PC-3 (cell line): ENCODE measurements at regions not wholly inside any gene's neighbourhood (a gene's known extent, or its start where the extent isn't known, plus 50 kb on each side); places are given as distances from the start of the nearest gene placed in this dataset.

ENCODE experiments used
- ATAC-seq: fragments of 200-7000 bp; cut with Tn5 transposase; 2 replicates; pipeline ENCODE4 v1.9.1; 2020; ENCODE audit warnings: mild to moderate bottlenecking, moderate library complexity
- BruUV-seq: library from RNA; stranded (reverse); fragments of 400-500 nt; replicated peaks from 2 replicates; lab custom pipeline; 2021; lab: Mats Ljungman, UMichigan
- CTCF ChIA-PET: fragments of 300-600 bp; sonication (Branson Sonifier 250); formaldehyde crosslinking; loops from one replicate; lab custom pipeline; 2022; ENCODE audit warnings: antibody characterized with exemption; lab: Charles Lee
- POLR2A ChIA-PET: fragments of 300-600 bp; sonication (Branson Sonifier 250); formaldehyde crosslinking; loops from one replicate; lab custom pipeline; 2022; ENCODE audit warnings: antibody characterized with exemption; ENCODE audit not compliant: unreplicated experiment; lab: Charles Lee
- DNase-seq: peaks from one replicate; pipeline ENCODE4 v3.0.0-alpha.2; 2015
- H2AFZ ChIP-seq: fragments of 300-600 bp; sonication (generic); 2 replicates; pipeline ENCODE4 v1.6.0; 2016; ENCODE audit warnings: antibody characterized with exemption, low read length
- H3F3A ChIP-seq: fragments of 300-600 bp; sonication (generic); one replicate; pipeline ENCODE4 v1.6.0; 2017; ENCODE audit warnings: antibody characterized with exemption, low read length, control low read depth, mild to moderate bottlenecking; ENCODE audit not compliant: unreplicated experiment
- H3K27ac ChIP-seq: fragments of 300-600 bp; sonication (generic); 2 replicates; pipeline ENCODE4 v1.5.1; 2016; ENCODE audit warnings: mild to moderate bottlenecking, low read length
- H3K27me3 ChIP-seq: fragments of 300-600 bp; sonication (generic); 2 replicates; pipeline ENCODE4 v1.6.1; 2016; ENCODE audit warnings: low read length, mixed read lengths
- H3K36me3 ChIP-seq: fragments of 300-600 bp; sonication (generic); 2 replicates; pipeline ENCODE4 v1.6.1; 2016; ENCODE audit warnings: low read depth, mixed run types, low read length, mixed read lengths
- H3K4me1 ChIP-seq: fragments of 300-600 bp; sonication (generic); 2 replicates; pipeline ENCODE4 v1.5.1; 2016; ENCODE audit warnings: low read length; ENCODE audit not compliant: insufficient read depth
- H3K4me2 ChIP-seq: fragments of 300-600 bp; sonication (generic); 2 replicates; pipeline ENCODE4 v1.6.0; 2016; ENCODE audit warnings: low read length
- H3K4me3 ChIP-seq: fragments of 300-600 bp; sonication (generic); 2 replicates; pipeline ENCODE4 v1.5.1; 2016; ENCODE audit warnings: mild to moderate bottlenecking, low read length, mixed read lengths
- H3K79me2 ChIP-seq: fragments of 300-600 bp; sonication (generic); 2 replicates; pipeline ENCODE4 v1.6.1; 2017; ENCODE audit warnings: low read length, mixed read lengths
- H3K9ac ChIP-seq: fragments of 300-600 bp; sonication (generic); 2 replicates; pipeline ENCODE4 v1.6.0; 2016; ENCODE audit warnings: mild to moderate bottlenecking, low read length
- H3K9me2 ChIP-seq: fragments of 300-600 bp; sonication (generic); replicated peaks from 2 replicates; pipeline ENCODE4 v1.6.1; 2016; ENCODE audit warnings: mixed run types, low read length, mixed read lengths
- H3K9me3 ChIP-seq: fragments of 300-600 bp; sonication (generic); 2 replicates; pipeline ENCODE4 v1.6.1; 2016; ENCODE audit warnings: low read length, mixed read lengths
- H4K20me1 ChIP-seq: fragments of 300-600 bp; sonication (generic); 2 replicates; pipeline ENCODE4 v1.6.1; 2016; ENCODE audit warnings: low read length, mixed read lengths
- CTCF ChIP-seq: fragments of 300-600 bp; sonication (generic); conservative IDR thresholded peaks from 2 replicates; pipeline ENCODE4 v1.5.1; 2017; ENCODE audit warnings: antibody characterized with exemption, low read depth, mild to moderate bottlenecking, low read length
- EZH2 ChIP-seq: fragments of 300-600 bp; sonication (generic); IDR thresholded peaks from one replicate; pipeline ENCODE4 v1.6.1; 2017; ENCODE audit warnings: antibody characterized with exemption, mild to moderate bottlenecking, low read length; ENCODE audit not compliant: unreplicated experiment
- EZH2phosphoT487 ChIP-seq: fragments of 300-600 bp; sonication (generic); IDR thresholded peaks from 2 replicates; pipeline ENCODE4 v1.6.1; 2018; ENCODE audit warnings: mild to moderate bottlenecking, antibody characterized with exemption, low read length, borderline replicate concordance
- intact Hi-C: fragments of 100-400 bp; cut with micrococcal nuclease; formaldehyde crosslinking; loops from 2 replicates; pipeline ENCODE4 v1.9.0; 2023

GRCh38 chr15:39285071-39285470 is 295.8 kb upstream of the THBS1 start:
- POLR2A ChIA-PET, result no interaction called here
- Histone ChIP-seq H3K9me3 (no peaks in the 10 kb centered on the region), H2AFZ (no peak overlapping the region), H3K27ac (no peak overlapping the region), H3K36me3 (no peaks in the 10 kb centered on the region), H3K4me1 (peaks cover 35% of the 10 kb centered on the region), H3K4me3 (no peak overlapping the region), H3K4me2 (no peak overlapping the region), H3F3A (no peaks in the 10 kb centered on the region), H3K9me2 (no peaks in the 10 kb centered on the region), H3K27me3 (no peaks in the 10 kb centered on the region), H4K20me1 (no peaks in the 10 kb centered on the region), H3K9ac (no peak overlapping the region), H3K79me2 (no peaks in the 10 kb centered on the region)
- DNase-seq, result no peak
- no peak for ATAC-seq
- intact Hi-C loops, result no loop called here
- CTCF ChIA-PET, result no interaction called here
- TF ChIP-seq CTCF (no peak), EZH2 (no peak), EZH2phosphoT487 (no peak)
- no TSS peak for BruUV-seq

GRCh38 chr15:39285663-39286062 is 295.2 kb upstream of the THBS1 start:
- DNase-seq (no peak), ATAC-seq (no peak)
- Histone ChIP-seq H3K79me2 (no peaks in the 10 kb centered on the region), H3K27me3 (no peaks in the 10 kb centered on the region), H3F3A (no peaks in the 10 kb centered on the region), H4K20me1 (no peaks in the 10 kb centered on the region), H3K9ac (no peak overlapping the region), H3K9me3 (no peaks in the 10 kb centered on the region), H3K4me3 (no peak overlapping the region), H3K4me1 (peaks cover 35% of the 10 kb centered on the region), H3K4me2 (no peak overlapping the region), H3K27ac (no peak overlapping the region), H3K9me2 (no peaks in the 10 kb centered on the region), H3K36me3 (no peaks in the 10 kb centered on the region), H2AFZ (no peak overlapping the region)
- ChIA-PET CTCF (no interaction called here), POLR2A (no interaction called here)
- TF ChIP-seq EZH2, result no peak
- TF ChIP-seq EZH2phosphoT487, result no peak
- no peak for TF ChIP-seq CTCF
- intact Hi-C loops, result no loop called here
- no TSS peak for BruUV-seq

GRCh38 chr15:39286706-39287105 is 294.2 kb upstream of the THBS1 start:
- ATAC-seq (no peak), DNase-seq (peak; percentile 5)
- Histone ChIP-seq H3K4me1 (peaks cover 35% of the 10 kb centered on the region), H3K4me3 (no peak overlapping the region), H3K36me3 (no peaks in the 10 kb centered on the region), H3K9ac (peak overlapping the region; percentile 11; the same call in 1 of the 2 replicates), H3F3A (no peaks in the 10 kb centered on the region), H3K27ac (peak overlapping the region; percentile 72), H3K79me2 (no peaks in the 10 kb centered on the region), H3K4me2 (peak overlapping the region; percentile 70), H3K9me2 (no peaks in the 10 kb centered on the region), H2AFZ (no peak overlapping the region), H3K9me3 (no peaks in the 10 kb centered on the region), H3K27me3 (no peaks in the 10 kb centered on the region), H4K20me1 (no peaks in the 10 kb centered on the region)
- ChIA-PET CTCF (no interaction called here), POLR2A (interaction anchor here (0.7 to 1.2 kb wide), 2 partner anchors 158 to 294 kb away, joined by 3 to 4 read pairs; partner anchors contain the start of gene THBS1)
- TF ChIP-seq CTCF, result no peak
- TF ChIP-seq EZH2phosphoT487, result no peak
- TF ChIP-seq EZH2, result no peak
- BruUV-seq, result no TSS peak
- intact Hi-C loops, result no loop called here
